ENCODE measurements at regions not wholly inside any gene's neighbourhood (a gene's known extent, or its start where the extent isn't known, plus 50 kb on each side); places are given as distances from the start of the nearest gene placed in this dataset.

- TF ChIP-seq EZH2 (IDR thresholded peaks at IDR 0.05; ENCODE audit: low read length) (no peak), CTCF (optimal IDR thresholded peaks at IDR 0.05 in 1 of 3, IDR thresholded peaks at IDR 0.05 in 1 of 3, conservative IDR thresholded peaks at IDR 0.05 in 1 of 3; ENCODE audit: extremely low read depth in 1 of 3, insufficient read depth in 2 of 3, low read length in 3 of 3) (no peak)
Measured at GRCh38 chrX:82677286-82677685, 830.8 kb upstream of the POU3F4 start.
